Activated CD4-positive, CD25-positive, alpha-beta regulatory T cell treated with anti-CD3 and anti-CD28 coated beads, Interleukin-2, amount 50 U/mL, for 24 hours (primary cell): ENCODE measurements at regions not wholly inside any gene's neighbourhood (a gene's known extent, or its start where the extent isn't known, plus 50 kb on each side); places are given as distances from the start of the nearest gene placed in this dataset.
"Not testable (repeated sequence)": the region's sequence is repeated elsewhere in the genome, so short reads cannot be mapped to it uniquely, and the experiment has no call there.

Source experiments
- ATAC-seq, 2 donors: fragments of 150-1000 bp; cut with Tn5 transposase; one replicate each; pipeline ENCODE4 v1.10.0; 2021; ENCODE audit warnings: mild to moderate bottlenecking in 1 of 2, moderate library complexity in 1 of 2

DNA sequence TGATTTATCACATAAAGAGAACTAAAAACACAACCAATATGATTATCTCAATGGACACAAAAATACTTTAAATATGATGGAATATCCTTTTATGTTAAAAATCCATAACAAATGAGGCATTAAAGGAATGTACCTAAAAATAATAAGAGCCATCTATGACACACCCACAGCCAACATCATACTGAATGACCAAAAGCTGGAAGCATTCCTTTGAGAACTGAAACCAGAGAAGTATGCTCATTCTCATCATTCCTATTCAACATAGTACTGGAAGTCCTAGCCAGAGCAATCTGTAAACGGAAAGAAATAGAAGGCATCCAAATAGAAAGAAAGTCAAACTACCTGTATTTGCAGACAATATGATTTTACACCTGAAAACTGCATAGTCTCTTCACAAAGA lies 671.0 kb downstream of the SLITRK1 start:
- ATAC-seq, result no peak

GRCh38 chr13:83204886-83205285 lies 677.4 kb downstream of the SLITRK1 start:
- no peak for ATAC-seq

DNA sequence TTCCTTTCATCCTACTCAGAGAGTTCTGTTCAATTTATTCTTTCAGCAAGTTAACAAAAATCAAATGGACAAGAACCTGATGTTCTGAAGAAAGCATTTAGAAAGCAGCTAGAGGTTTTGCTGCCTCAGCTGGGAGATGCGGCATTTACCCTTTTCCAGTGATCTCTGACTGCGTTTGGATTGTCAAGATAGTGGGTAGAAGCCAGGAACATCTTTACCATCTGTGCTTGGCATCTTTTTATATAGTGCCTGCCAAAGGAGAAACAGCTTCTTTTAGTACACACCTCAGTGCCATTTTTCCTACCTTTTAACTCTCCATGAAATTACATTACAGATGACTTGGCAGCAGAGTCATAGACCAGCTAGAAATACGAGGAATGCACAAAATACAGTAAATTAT lies 680.8 kb downstream of the SLITRK1 start:
- no peak for ATAC-seq

- no peak for ATAC-seq
These were observed 685.0 kb downstream of the SLITRK1 start for GRCh38 chr13:83197316-83197715.

DNA sequence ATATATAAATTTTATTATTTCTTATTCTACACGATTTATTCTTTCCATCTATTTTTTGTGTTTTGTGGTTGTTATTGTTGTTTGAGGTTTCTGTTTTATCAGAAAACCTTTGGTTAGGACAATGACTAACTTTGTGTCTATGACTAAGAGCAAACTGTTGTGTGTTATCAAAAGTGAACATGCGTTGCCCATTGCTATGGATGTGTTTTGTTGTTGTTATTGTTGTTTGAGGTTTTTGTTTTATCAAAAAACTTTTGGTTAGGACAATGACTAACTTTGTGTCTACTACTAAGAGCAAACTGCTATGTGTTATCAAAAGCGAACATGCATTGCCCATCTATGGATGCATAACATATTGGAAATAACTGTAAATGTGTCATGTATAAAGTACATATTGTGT lies 692.3 kb downstream of the SLITRK1 start:
- no peak for ATAC-seq

DNA sequence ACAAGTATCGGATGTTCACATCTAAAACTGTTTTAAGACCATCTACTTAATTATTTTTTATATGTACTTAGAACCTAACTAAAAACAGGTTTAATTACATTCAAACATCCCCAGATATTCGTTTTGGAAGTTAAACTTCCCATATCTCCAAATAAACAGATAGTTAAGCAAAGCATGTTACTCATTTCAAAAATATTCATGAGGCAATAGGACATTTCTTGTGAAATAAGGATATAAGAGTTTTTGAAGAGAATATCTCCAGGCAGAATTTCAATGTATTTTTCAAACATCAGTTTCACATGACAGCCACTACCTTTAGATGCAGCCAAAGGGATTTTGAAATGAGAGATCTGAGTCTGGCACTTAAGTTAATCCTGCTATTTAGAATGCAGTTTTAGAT lies 697.5 kb downstream of the SLITRK1 start:
- no peak for ATAC-seq

GRCh38 chr13:83184150-83184475 lies 698.2 kb downstream of the SLITRK1 start:
- no peak for ATAC-seq

- no peak for ATAC-seq
These were observed 698.7 kb downstream of the SLITRK1 start for GRCh38 chr13:83183439-83184149.

GRCh38 chr13:83182845-83183244 lies 699.4 kb downstream of the SLITRK1 start:
- ATAC-seq, result no peak

DNA sequence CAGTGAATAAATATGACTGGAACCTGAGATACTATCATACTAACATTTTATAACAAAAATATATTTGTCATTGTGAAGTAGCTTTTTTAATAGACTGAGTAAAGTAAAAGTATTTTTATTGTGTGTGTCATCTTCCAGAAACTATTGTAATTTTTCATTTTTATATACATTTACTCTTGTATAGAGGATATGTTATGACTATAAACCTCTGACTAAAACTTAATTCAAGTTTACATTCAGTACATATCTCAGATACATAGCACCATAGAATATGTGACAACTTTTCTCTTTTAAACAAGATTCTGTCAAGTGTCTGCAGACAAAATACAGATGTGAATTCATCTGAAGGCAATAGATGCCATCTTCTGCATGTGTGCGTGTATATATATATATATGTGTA lies 704.3 kb downstream of the SLITRK1 start:
- no peak for ATAC-seq

GRCh38 chr13:83168590-83168989 lies 713.7 kb downstream of the SLITRK1 start:
- no peak for ATAC-seq

GRCh38 chr13:83167203-83167602 lies 715.1 kb downstream of the SLITRK1 start:
- ATAC-seq, result no peak

GRCh38 chr13:83166550-83166949 lies 715.7 kb downstream of the SLITRK1 start:
- no peak for ATAC-seq

GRCh38 chr13:83162493-83162892 lies 719.8 kb downstream of the SLITRK1 start:
- ATAC-seq, result no peak

- no peak for ATAC-seq
These were observed 728.4 kb downstream of the SLITRK1 start for GRCh38 chr13:83153848-83154247.

GRCh38 chr13:83151308-83151660 lies 731.0 kb downstream of the SLITRK1 start:
- no peak for ATAC-seq

- ATAC-seq, result no peak
These were observed 731.5 kb downstream of the SLITRK1 start for GRCh38 chr13:83150616-83151307.

GRCh38 chr13:83136660-83137059 lies 745.6 kb downstream of the SLITRK1 start:
- ATAC-seq, result no peak

GRCh38 chr13:83125791-83126190 lies 756.5 kb downstream of the SLITRK1 start:
- ATAC-seq, result no peak

GRCh38 chr13:83121896-83122295 lies 760.4 kb downstream of the SLITRK1 start:
- no peak for ATAC-seq

DNA sequence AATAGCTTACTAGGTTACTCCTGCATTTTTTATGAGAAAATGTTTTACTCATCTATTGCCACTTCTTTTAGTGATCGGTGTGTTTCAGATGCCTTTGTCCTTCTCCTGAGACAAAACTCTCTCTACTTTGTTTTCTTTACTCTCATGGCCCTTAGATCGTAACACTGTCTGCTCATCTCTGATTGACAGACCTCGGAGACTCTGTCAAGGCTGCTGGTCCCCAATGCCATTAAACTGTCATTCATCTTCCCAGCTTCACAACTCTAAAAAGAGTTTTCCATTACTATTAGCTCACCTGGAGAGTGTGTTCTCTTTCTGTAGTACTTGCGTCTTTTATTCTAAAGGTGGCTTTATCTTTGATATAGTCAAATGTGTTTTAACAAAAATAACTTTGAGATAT lies 765.2 kb downstream of the SLITRK1 start:
- no peak for ATAC-seq

DNA sequence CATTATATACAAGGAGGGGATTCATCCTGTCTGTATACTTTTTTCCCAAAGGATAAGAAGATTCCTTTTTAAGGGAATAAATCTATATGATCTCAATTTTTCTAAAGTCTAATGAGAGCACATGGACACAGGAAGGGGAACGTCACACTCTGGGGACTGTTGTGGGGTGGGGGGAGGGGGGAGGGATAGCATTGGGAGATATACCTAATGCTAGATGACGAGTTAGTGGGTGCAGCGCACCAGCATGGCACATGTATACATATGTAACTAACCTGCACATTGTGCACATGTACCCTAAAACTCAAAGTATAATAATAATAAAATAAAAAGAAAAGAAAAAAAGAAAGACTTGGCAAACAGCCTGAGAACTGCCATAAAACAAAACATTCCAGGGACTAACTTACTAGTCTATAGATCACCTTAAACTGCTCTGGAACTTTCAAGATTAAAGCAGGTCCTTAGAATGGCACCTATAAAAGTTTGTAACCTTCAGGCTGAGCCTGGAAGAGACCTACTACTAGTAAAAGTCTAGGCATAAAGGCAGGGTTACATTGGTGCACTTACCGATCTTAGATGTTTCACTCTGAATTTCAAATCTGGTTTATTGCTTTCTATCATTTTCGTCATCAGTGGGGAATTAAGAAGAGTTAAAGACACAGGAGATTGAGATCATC lies 780.6 kb downstream of the SLITRK1 start:
- ATAC-seq, result not testable (repeated sequence)

DNA sequence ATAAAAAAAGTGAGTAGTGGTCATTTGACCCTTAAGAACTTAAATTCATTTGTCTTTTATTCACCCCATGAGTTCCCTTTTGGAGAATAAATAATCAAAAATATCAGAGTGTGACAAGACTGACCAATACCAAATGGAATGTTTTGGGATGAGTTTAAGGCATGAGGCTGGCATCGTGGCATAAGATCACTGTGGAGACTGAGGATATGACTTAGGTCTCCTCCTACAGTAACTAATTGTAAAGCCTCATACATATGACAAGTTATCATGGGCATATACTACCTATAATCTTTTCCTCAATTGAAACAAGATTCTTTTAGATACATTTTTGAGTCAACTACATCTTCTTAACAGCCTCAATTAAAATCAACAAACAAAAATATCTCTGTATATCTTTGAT lies 782.0 kb downstream of the SLITRK1 start:
- ATAC-seq, result no peak

DNA sequence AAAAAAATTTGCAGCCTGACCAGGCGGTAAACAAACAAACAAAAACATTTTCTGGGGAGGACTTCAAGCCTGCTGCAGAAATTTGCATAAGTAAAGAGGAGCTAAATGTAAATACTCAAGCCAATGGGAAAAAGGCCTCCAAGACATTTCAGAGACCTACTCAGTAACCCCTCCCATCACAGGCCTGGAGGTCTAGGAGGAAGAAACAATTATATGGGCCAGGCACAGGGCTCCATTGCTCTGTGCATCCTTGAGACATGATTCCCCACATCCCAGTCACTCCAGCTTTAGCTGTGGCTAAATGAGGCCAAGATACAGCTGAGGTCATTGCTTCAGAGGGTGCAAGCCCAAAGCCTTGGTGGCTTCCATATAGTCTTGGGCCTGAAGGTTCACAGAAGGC lies 793.4 kb downstream of the SLITRK1 start:
- no peak for ATAC-seq
